ENCODE measurements at regions not wholly inside any gene's neighbourhood (a gene's known extent, or its start where the extent isn't known, plus 50 kb on each side); places are given as distances from the start of the nearest gene placed in this dataset.

GRCh38 chr15:37490707-37491106 lies 390.4 kb upstream of the MEIS2 start:
- TF ChIP-seq POLR2A (IDR thresholded peaks at IDR 0.05) (no peak), CTCF (IDR thresholded peaks at IDR 0.05) (no peak)
